ENCODE measurements at regions not wholly inside any gene's neighbourhood (a gene's known extent, or its start where the extent isn't known, plus 50 kb on each side); places are given as distances from the start of the nearest gene placed in this dataset.
"Not testable (repeated sequence)": the region's sequence is repeated elsewhere in the genome, so short reads cannot be mapped to it uniquely, and the experiment has no call there.

DNA sequence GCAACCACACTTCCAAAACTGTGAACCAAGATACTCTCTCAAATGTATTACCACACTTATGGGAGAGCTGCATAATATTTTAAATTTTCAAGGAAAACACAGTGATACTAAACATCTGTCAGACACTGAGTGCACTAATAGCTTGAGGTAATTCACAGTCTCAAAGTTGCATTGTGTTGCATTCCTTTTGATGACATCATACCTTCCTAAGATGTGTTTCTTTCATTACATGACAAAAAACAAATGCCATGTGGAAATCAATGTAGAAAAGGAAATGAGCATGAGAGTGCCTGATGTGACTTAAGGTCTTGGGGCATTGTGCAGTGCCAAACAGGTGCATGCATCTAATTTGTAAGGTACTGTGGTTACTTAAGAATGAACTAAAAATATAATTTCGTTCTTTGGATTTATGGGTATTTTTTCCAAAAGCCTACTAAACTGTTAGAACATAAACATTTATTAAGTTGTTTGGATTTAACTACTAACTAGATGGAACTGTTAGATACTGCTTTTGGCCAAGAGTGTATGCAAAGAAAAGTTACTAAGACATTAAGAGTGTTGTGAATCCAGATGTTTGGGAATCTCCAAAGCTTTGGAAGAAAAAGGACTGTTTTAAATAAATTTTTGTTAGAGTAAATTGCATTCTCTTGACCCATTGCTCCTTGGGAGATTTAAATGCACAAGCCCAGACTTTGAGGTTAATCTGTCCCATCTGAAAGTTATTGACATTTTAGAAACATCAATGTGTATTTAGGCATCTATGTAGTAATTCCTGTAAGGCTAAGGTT is 496.2 kb upstream of the SEMA3D start:
- Histone ChIP-seq H3K4me1 (no peaks in the 10 kb centered on the region), H3K36me3 (no peaks in the 10 kb centered on the region), H3K27ac (no peak overlapping the region), H3K27me3 (no peaks in the 10 kb centered on the region), H3K4me3 (no peak overlapping the region), H3K9me3 (no peaks in the 10 kb centered on the region)
- TF ChIP-seq, protein P1, sequence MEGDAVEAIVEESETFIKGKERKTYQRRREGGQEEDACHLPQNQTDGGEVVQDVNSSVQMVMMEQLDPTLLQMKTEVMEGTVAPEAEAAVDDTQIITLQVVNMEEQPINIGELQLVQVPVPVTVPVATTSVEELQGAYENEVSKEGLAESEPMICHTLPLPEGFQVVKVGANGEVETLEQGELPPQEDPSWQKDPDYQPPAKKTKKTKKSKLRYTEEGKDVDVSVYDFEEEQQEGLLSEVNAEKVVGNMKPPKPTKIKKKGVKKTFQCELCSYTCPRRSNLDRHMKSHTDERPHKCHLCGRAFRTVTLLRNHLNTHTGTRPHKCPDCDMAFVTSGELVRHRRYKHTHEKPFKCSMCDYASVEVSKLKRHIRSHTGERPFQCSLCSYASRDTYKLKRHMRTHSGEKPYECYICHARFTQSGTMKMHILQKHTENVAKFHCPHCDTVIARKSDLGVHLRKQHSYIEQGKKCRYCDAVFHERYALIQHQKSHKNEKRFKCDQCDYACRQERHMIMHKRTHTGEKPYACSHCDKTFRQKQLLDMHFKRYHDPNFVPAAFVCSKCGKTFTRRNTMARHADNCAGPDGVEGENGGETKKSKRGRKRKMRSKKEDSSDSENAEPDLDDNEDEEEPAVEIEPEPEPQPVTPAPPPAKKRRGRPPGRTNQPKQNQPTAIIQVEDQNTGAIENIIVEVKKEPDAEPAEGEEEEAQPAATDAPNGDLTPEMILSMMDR (IDR thresholded peaks at IDR 0.05) = no peak
- no peak for TF ChIP-seq POLR2AphosphoS5 (IDR thresholded peaks at IDR 0.05)
- intact Hi-C loops (cut with DNase I; ENCODE audit: low total_unique reads) = no loop called here
- DNase-seq (ENCODE audit: low spot score in 2 of 2) = no peak

DNA sequence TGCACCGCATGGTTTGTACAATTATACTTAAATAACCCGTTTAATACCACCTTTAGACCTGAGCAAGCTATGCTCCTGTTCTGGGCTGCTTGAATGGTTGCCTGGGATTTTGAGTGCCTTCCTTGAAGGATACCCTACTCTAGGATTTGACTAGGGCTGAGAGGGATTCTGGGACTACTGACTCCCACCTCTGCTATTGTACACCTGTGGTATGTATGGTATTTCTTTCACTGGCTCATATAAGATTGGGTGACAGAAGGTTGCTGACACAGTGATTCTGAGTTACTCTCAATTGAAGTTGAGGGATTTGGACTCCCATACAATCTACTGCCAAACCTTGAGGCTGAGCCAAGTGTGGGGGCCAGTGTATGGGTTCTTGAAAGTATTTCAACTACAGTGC is 494.4 kb upstream of the SEMA3D start:
- TF ChIP-seq, protein P1 (IDR thresholded peaks at IDR 0.05) = no peak
- TF ChIP-seq POLR2A (IDR thresholded peaks at IDR 0.05) (no peak), POLR2AphosphoS5 (IDR thresholded peaks at IDR 0.05) (no peak)
- intact Hi-C loops (cut with DNase I; ENCODE audit: low total_unique reads) = no loop called here
- no peak overlapping the region for H3K4me3 ChIP-seq

GRCh38 chr7:85675093-85675492 is 488.2 kb upstream of the SEMA3D start:
- intact Hi-C loops (cut with DNase I; ENCODE audit: low total_unique reads) = not testable (repeated sequence)

More for the DNA sequence above, 494.4 kb upstream of the SEMA3D start:
- Histone ChIP-seq H3K4me1 (no peaks in the 10 kb centered on the region), H3K9me3 (no peaks in the 10 kb centered on the region), H3K27ac (no peak overlapping the region), H3K27me3 (no peaks in the 10 kb centered on the region), H3K36me3 (no peaks in the 10 kb centered on the region)
- DNase-seq (ENCODE audit: low spot score in 2 of 2) = no peak

GRCh38 chr7:85673876-85674275 is 487.0 kb upstream of the SEMA3D start:
- intact Hi-C loops (cut with DNase I; ENCODE audit: low total_unique reads) = no loop called here
- H3K27me3 ChIP-seq = no peaks in the 10 kb centered on the region
- H3K4me3 ChIP-seq = no peak overlapping the region
- H3K36me3 ChIP-seq = no peaks in the 10 kb centered on the region
- no peak for DNase-seq (ENCODE audit: low spot score in 2 of 2)
- no peaks in the 10 kb centered on the region for H3K4me1 ChIP-seq
- H3K27ac ChIP-seq = no peak overlapping the region
- H3K9me3 ChIP-seq = no peaks in the 10 kb centered on the region
- TF ChIP-seq POLR2AphosphoS5 (IDR thresholded peaks at IDR 0.05) (no peak), POLR2A (IDR thresholded peaks at IDR 0.05) (no peak)
- TF ChIP-seq, protein P1 (IDR thresholded peaks at IDR 0.05) = no peak

More at GRCh38 chr7:85675093-85675492, 488.2 kb upstream of the SEMA3D start:
- not testable (repeated sequence) for DNase-seq (ENCODE audit: low spot score in 2 of 2); H3K36me3 ChIP-seq; H3K4me3 ChIP-seq; H3K27me3 ChIP-seq; H3K4me1 ChIP-seq; H3K27ac ChIP-seq; H3K9me3 ChIP-seq

- Histone ChIP-seq H3K36me3 (no peaks in the 10 kb centered on the region), H3K9me3 (no peaks in the 10 kb centered on the region), H3K4me1 (no peaks in the 10 kb centered on the region), H3K27ac (no peak overlapping the region), H3K4me3 (no peak overlapping the region), H3K27me3 (no peaks in the 10 kb centered on the region)
- intact Hi-C loops (cut with DNase I; ENCODE audit: low total_unique reads) = no loop called here
- TF ChIP-seq, protein P1 (IDR thresholded peaks at IDR 0.05) = no peak
- TF ChIP-seq POLR2A (IDR thresholded peaks at IDR 0.05) = no peak
- TF ChIP-seq POLR2AphosphoS5 (IDR thresholded peaks at IDR 0.05) = no peak
- no peak for DNase-seq (ENCODE audit: low spot score in 2 of 2)
Observed at GRCh38 chr7:85669225-85669624, 482.4 kb upstream of the SEMA3D start.

Data from breast epithelium (tissue), 4 donors.